ENCODE measurements at regions not wholly inside any gene's neighbourhood (a gene's known extent, or its start where the extent isn't known, plus 50 kb on each side); places are given as distances from the start of the nearest gene placed in this dataset.

DNA sequence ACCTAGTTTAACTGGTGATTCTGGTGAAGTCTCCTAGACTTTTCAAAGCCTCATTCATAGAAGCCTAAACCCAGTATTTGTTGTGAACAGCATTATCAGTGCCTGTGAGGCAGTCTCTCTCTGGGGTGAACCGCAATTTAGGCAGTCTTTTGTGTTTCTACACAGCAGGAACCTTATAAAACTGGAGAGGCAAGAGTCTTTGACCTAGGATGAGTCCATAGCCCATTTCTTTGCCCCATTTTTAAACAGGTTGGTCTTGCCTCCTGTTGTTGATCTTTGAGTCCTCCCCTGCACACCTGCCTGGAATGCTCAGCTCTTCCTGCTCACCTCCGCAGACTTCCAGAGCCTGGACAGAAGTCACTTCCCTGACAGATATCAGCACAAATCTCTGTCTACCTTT lies 51.2 kb upstream of the NRP1 start:
- H3K36me3 ChIP-seq (ENCODE audit: insufficient read depth, low read length) = no peaks in the 10 kb centered on the region
- H3K4me3 ChIP-seq (ENCODE audit: low read length) = no peak overlapping the region
- no peaks in the 10 kb centered on the region for H3K9me3 ChIP-seq (ENCODE audit: low read length)
- no peak overlapping the region for H2AFZ ChIP-seq (ENCODE audit: low read depth, low read length)
- H3K27me3 ChIP-seq (ENCODE audit: insufficient read depth, low read length) = no peaks in the 10 kb centered on the region
- peaks cover 33% of the 10 kb centered on the region for H3K4me1 ChIP-seq (ENCODE audit: insufficient read depth, low read length)

DNA sequence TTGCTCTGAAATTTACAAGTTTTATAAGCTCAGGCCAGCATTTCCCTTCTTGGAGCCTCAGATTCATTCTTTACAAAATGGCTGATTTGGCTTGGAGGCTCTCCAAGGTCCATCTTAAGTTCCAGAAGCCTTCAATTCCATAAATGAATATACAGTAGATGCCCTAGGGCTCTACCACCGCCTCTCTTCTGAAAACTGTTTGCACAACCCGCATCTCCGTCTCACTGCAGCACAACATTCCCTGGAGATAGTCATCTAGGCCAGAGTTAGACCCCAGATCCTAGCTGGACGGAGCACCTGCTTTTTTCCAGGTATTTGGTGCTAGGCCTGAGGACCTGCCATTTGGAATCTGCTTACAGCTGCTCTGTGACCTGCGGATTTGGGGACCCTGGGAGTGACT lies 50.5 kb upstream of the NRP1 start:
- H3K36me3 ChIP-seq (ENCODE audit: insufficient read depth, low read length) = no peaks in the 10 kb centered on the region
- H3K9me3 ChIP-seq (ENCODE audit: low read length) = no peaks in the 10 kb centered on the region
- H3K4me1 ChIP-seq (ENCODE audit: insufficient read depth, low read length) = peaks cover 39% of the 10 kb centered on the region
- H3K27me3 ChIP-seq (ENCODE audit: insufficient read depth, low read length) = no peaks in the 10 kb centered on the region
- no peak overlapping the region for H2AFZ ChIP-seq (ENCODE audit: low read depth, low read length)
- H3K4me3 ChIP-seq (ENCODE audit: low read length) = no peak overlapping the region

Measured in neuron (in vitro differentiated cells).